ENCODE measurements at regions not wholly inside any gene's neighbourhood (a gene's known extent, or its start where the extent isn't known, plus 50 kb on each side); places are given as distances from the start of the nearest gene placed in this dataset.

DNA sequence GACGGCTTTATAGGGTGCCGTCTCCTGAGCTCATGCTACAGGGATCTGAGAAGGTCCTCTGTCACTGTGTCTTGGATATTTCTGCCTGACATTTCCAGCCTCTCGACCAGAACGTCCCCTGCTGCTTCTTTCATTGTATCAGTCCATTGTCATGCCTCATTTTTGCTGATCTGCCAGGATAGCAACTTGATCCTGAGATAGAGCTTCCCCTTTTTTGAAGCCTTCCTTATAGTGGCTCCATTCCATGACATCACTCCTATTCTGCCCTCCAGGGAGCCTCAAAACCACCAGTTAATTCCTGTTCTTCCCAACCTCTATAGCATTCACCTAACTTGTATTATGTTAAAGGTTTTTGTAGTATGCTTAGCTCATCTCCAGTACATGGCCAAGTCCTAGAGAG is 431.8 kb upstream of the NOX3 start:
- TF ChIP-seq GATA2 (IDR thresholded peaks at IDR 0.05; ENCODE audit: low read depth, low read length) (no peak), GATA3 (IDR thresholded peaks at IDR 0.05; ENCODE audit: low read depth, low read length) (no peak)
